Lower leg skin (tissue), 4 donors: ENCODE measurements at regions not wholly inside any gene's neighbourhood (a gene's known extent, or its start where the extent isn't known, plus 50 kb on each side); places are given as distances from the start of the nearest gene placed in this dataset.

Experiments
- DNase-seq, 2 donors: peaks; one replicate each; pipeline ENCODE4 v3.0.0-alpha.2; 2019; ENCODE audit warnings: low spot score in 2 of 2
- H3K4me3 ChIP-seq: fragments of 200-600 bp; sonication (generic); 2 replicates; pipeline ENCODE4 v1.5.1; 2017; ENCODE audit warnings: mild to moderate bottlenecking, low read depth; ENCODE audit not compliant: poor library complexity, severe bottlenecking
- POLR2A ChIP-seq, 2 donors: fragments of 450-650 bp; IDR thresholded peaks; one replicate each; pipeline ENCODE4 v1.6.1; 2016 to 2017; ENCODE audit warnings: antibody characterized with exemption in 2 of 2, mild to moderate bottlenecking in 1 of 2, moderate library complexity in 1 of 2
- WGBS, 2 donors: methylation state at CpG; one replicate each; pipeline ENCODE4 v1.1.5; 2018; 5-methylcytosine and 5-hydroxymethylcytosine counted together
- intact Hi-C: fragments of 100-400 bp; cut with DNase I; formaldehyde crosslinking; loops from one replicate; pipeline ENCODE4 v1.15.0; 2023; ENCODE audit warnings: low total_unique reads
- TF ChIP-seq, protein P1 (sequence below), 3 donors: fragments of 450-650 bp; IDR thresholded peaks; one replicate each; pipeline ENCODE4 v1.5.1; 2016; ENCODE audit warnings: antibody characterized with exemption in 3 of 3, mild to moderate bottlenecking in 3 of 3, moderate library complexity in 2 of 3

DNA sequence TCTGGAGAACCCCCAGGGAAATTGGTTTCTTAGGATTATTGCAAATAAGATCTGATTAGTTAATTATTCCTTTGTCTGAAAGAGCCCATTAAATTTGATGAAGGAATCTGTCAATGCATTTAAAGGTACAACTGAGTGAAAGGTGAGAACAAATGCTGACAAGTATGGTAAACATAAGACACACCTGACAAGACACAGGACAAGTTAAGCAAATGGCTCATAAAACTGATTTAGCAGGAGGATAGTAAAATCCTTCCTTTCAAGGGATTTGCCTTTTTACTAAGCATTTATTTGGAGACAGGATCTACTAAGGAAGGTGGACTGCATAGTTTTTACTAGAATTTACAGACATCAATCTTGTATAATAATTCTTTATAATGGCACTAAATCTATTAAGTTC lies 553.9 kb downstream of the SPRY1 start:
- no peak overlapping the region for H3K4me3 ChIP-seq
- intact Hi-C loops, result no loop called here
- TF ChIP-seq, protein P1, sequence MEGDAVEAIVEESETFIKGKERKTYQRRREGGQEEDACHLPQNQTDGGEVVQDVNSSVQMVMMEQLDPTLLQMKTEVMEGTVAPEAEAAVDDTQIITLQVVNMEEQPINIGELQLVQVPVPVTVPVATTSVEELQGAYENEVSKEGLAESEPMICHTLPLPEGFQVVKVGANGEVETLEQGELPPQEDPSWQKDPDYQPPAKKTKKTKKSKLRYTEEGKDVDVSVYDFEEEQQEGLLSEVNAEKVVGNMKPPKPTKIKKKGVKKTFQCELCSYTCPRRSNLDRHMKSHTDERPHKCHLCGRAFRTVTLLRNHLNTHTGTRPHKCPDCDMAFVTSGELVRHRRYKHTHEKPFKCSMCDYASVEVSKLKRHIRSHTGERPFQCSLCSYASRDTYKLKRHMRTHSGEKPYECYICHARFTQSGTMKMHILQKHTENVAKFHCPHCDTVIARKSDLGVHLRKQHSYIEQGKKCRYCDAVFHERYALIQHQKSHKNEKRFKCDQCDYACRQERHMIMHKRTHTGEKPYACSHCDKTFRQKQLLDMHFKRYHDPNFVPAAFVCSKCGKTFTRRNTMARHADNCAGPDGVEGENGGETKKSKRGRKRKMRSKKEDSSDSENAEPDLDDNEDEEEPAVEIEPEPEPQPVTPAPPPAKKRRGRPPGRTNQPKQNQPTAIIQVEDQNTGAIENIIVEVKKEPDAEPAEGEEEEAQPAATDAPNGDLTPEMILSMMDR (IDR thresholded peaks at IDR 0.05), result no peak
- no peak for TF ChIP-seq POLR2A (IDR thresholded peaks at IDR 0.05)
- no peak for DNase-seq

- TF ChIP-seq, protein P1 (IDR thresholded peaks at IDR 0.05), result no peak
- TF ChIP-seq POLR2A (IDR thresholded peaks at IDR 0.05), result no peak
- WGBS, 2 donors, result 30 to 41% methylated on average over 3 of the region's 3 CpGs
- H3K4me3 ChIP-seq, result no peak overlapping the region
- no peak for DNase-seq
- intact Hi-C loops, result no loop called here
These were observed 556.1 kb downstream of the SPRY1 start for GRCh38 chr4:123952530-123953274.

DNA sequence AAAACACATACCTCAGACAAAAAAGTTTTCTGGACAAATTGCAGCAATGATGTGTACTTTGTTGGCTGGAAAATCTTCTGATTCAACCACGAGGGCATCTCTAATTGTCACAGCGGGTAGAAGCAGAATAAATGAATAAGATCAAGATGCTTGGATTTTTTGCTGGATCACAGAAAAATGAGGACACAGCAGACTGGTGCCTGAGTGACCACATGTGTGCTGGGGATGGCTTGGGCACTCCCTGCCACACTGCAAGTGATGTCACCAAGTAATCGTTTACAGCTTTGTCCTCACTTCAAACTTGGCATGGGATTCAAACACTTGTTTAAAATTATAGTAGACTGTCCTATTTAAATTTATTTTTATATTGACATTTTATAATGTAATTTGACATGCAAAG lies 557.0 kb downstream of the SPRY1 start:
- DNase-seq, result no peak
- no peak overlapping the region for H3K4me3 ChIP-seq
- intact Hi-C loops, result no loop called here
- 59 to 61% methylated on average over 3 of the region's 3 CpGs for WGBS, 2 donors
- TF ChIP-seq, protein P1 (IDR thresholded peaks at IDR 0.05), result no peak
- TF ChIP-seq POLR2A (IDR thresholded peaks at IDR 0.05), result no peak

DNA sequence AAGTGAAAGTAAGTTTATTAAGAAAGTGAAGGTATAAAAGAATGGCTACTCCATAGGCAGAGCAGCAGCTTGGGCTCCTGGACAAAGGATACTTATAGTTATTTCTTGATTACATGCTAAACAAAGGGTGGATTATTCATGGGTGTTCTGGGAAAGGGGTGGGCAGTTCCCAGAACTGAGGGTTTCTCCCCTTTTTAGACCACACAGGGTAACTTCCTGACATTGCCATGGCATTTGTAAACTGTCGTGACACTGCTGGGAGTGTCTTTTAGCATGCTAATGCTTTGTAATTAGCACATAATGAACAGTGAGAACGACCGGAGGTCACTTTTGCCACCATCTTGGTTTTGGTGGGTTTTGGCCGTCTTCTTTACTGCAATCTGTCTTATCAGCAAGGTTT lies 557.6 kb downstream of the SPRY1 start:
- intact Hi-C loops, result no loop called here
- WGBS, 2 donors, result 88 to 94% methylated on average over 4 of the region's 4 CpGs
- H3K4me3 ChIP-seq, result no peak overlapping the region
- TF ChIP-seq, protein P1 (IDR thresholded peaks at IDR 0.05), result no peak
- no peak for TF ChIP-seq POLR2A (IDR thresholded peaks at IDR 0.05)
- no peak for DNase-seq

DNA sequence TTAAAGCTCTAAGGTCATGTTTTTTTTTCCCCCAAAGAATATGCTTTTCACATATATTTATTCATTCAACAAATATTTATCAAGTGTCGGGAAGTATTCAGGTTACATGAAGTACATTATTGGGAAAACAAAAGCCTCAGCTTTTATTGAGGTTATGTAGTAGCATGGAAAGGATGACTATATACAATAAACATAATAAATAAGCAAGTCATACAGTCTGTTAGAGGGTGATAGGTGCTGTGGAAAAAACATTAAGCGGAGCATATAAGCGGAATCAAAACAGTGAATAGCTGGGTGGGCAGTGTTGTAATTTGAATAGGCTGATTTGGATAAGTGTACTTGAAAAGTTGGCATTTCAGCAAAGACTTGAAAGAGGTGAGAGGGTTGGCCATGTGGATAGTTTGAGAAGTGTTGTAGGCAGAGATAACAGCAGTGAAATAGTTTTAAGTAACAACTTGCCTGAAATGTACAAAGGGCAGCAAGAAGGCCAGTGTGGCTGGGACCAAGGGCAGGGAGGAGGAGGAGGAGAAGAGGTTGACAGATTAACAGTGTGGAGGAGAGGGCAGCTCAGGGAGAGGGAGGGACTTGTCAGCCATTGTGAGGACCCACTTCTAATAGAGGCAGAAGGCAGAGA lies 558.7 kb downstream of the SPRY1 start:
- DNase-seq, result no peak
- TF ChIP-seq, protein P1 (IDR thresholded peaks at IDR 0.05), result no peak
- TF ChIP-seq POLR2A (IDR thresholded peaks at IDR 0.05), result no peak
- intact Hi-C loops, result no loop called here
- no peak overlapping the region for H3K4me3 ChIP-seq
- 95 to 97% methylated on average over 3 of the region's 3 CpGs for whole genome bisulfite sequencing, 2 donors
